ENCODE measurements at regions not wholly inside any gene's neighbourhood (a gene's known extent, or its start where the extent isn't known, plus 50 kb on each side); places are given as distances from the start of the nearest gene placed in this dataset.

- peaks cover 14% of the 10 kb centered on the region for H3K4me1 Mint-ChIP-seq (ENCODE audit: low read depth)
- TF ChIP-seq CTCF (IDR thresholded peaks at IDR 0.05), result no peak
- H3K27ac Mint-ChIP-seq (ENCODE audit: unreplicated experiment), result no peak overlapping the region
- H3K36me3 Mint-ChIP-seq (ENCODE audit: low read depth), result no peaks in the 10 kb centered on the region
- no peaks in the 10 kb centered on the region for H3K27me3 Mint-ChIP-seq (ENCODE audit: low read depth)
- no peaks in the 10 kb centered on the region for H3K9me3 Mint-ChIP-seq (ENCODE audit: low read depth)
- H3K4me3 Mint-ChIP-seq (ENCODE audit: unreplicated experiment), result no peak overlapping the region
- no peak for DNase-seq (ENCODE audit: low spot score)
These were observed 154.9 kb upstream of the SMIM21 start for GRCh38 chr18:75582406-75582821.

- Mint-ChIP-seq H3K27ac (ENCODE audit: unreplicated experiment) (no peak overlapping the region), H3K4me3 (ENCODE audit: unreplicated experiment) (no peak overlapping the region), H3K9me3 (ENCODE audit: low read depth) (no peaks in the 10 kb centered on the region), H3K36me3 (ENCODE audit: low read depth) (no peaks in the 10 kb centered on the region), H3K4me1 (ENCODE audit: low read depth) (peaks cover 14% of the 10 kb centered on the region), H3K27me3 (ENCODE audit: low read depth) (peaks cover 2% of the 10 kb centered on the region)
- TF ChIP-seq CTCF (IDR thresholded peaks at IDR 0.05), result no peak
- no peak for DNase-seq (ENCODE audit: low spot score)
These were observed 154.0 kb upstream of the SMIM21 start for GRCh38 chr18:75581336-75582131.

- Mint-ChIP-seq H3K9me3 (ENCODE audit: low read depth) (peaks cover 4% of the 10 kb centered on the region), H3K27ac (ENCODE audit: unreplicated experiment) (no peak overlapping the region), H3K4me3 (ENCODE audit: unreplicated experiment) (no peak overlapping the region), H3K36me3 (ENCODE audit: low read depth) (no peaks in the 10 kb centered on the region), H3K4me1 (ENCODE audit: low read depth) (no peaks in the 10 kb centered on the region), H3K27me3 (ENCODE audit: low read depth) (peaks cover 2% of the 10 kb centered on the region)
- TF ChIP-seq CTCF (IDR thresholded peaks at IDR 0.05), result no peak
- DNase-seq (ENCODE audit: low spot score), result no peak
These were observed 146.7 kb upstream of the SMIM21 start for GRCh38 chr18:75574187-75574586.

- H3K36me3 Mint-ChIP-seq (ENCODE audit: low read depth), result no peaks in the 10 kb centered on the region
These were observed 135.6 kb upstream of the SMIM21 start for GRCh38 chr18:75563150-75563549.

GRCh38 chr18:75562216-75562615 lies 134.7 kb upstream of the SMIM21 start:
- H3K4me1 Mint-ChIP-seq (ENCODE audit: low read depth), result no peaks in the 10 kb centered on the region

More at GRCh38 chr18:75563150-75563549, 135.6 kb upstream of the SMIM21 start:
- TF ChIP-seq CTCF (IDR thresholded peaks at IDR 0.05), result no peak
- Mint-ChIP-seq H3K27ac (ENCODE audit: unreplicated experiment) (no peak overlapping the region), H3K9me3 (ENCODE audit: low read depth) (no peaks in the 10 kb centered on the region), H3K27me3 (ENCODE audit: low read depth) (peaks cover 8% of the 10 kb centered on the region), H3K4me1 (ENCODE audit: low read depth) (no peaks in the 10 kb centered on the region), H3K4me3 (ENCODE audit: unreplicated experiment) (no peak overlapping the region)
- no peak for DNase-seq (ENCODE audit: low spot score)

More at GRCh38 chr18:75562216-75562615, 134.7 kb upstream of the SMIM21 start:
- no peak for DNase-seq (ENCODE audit: low spot score)
- Mint-ChIP-seq H3K36me3 (ENCODE audit: low read depth) (no peaks in the 10 kb centered on the region), H3K27ac (ENCODE audit: unreplicated experiment) (no peak overlapping the region), H3K27me3 (ENCODE audit: low read depth) (peaks cover 8% of the 10 kb centered on the region), H3K9me3 (ENCODE audit: low read depth) (no peaks in the 10 kb centered on the region), H3K4me3 (ENCODE audit: unreplicated experiment) (no peak overlapping the region)
- TF ChIP-seq CTCF (IDR thresholded peaks at IDR 0.05), result no peak
